Activated CD4-positive, alpha-beta T cell treated with anti-CD3 and anti-CD28 coated beads for 24 hours (primary cell): ENCODE measurements at regions not wholly inside any gene's neighbourhood (a gene's known extent, or its start where the extent isn't known, plus 50 kb on each side); places are given as distances from the start of the nearest gene placed in this dataset.

Experiments
- DNase-seq, 2 donors: peaks; one replicate each; pipeline ENCODE4 v3.0.0-alpha.2; 2020; ENCODE audit warnings: low read depth in 2 of 2

- DNase-seq = no peak
Observed at GRCh38 chr5:56350011-56350596, 117.0 kb upstream of the ANKRD55 start.

- DNase-seq = no peak
Observed at GRCh38 chr5:56349461-56349860, 116.3 kb upstream of the ANKRD55 start.

GRCh38 chr5:56346741-56347535, 113.8 kb upstream of the ANKRD55 start:
- no peak for DNase-seq

GRCh38 chr5:56346044-56346710, 113.0 kb upstream of the ANKRD55 start:
- no peak for DNase-seq

- DNase-seq = no peak
Observed at GRCh38 chr5:56345352-56345751, 112.2 kb upstream of the ANKRD55 start.

- DNase-seq = no peak
Observed at GRCh38 chr5:56344594-56344993, 111.5 kb upstream of the ANKRD55 start.

GRCh38 chr5:56343988-56344387, 110.9 kb upstream of the ANKRD55 start:
- DNase-seq = no peak

- DNase-seq = no peak
Observed at GRCh38 chr5:56342616-56343015, 109.5 kb upstream of the ANKRD55 start.

- no peak for DNase-seq
Observed at GRCh38 chr5:56340196-56340980, 107.3 kb upstream of the ANKRD55 start.

GRCh38 chr5:56339732-56340131, 106.6 kb upstream of the ANKRD55 start:
- no peak for DNase-seq

GRCh38 chr5:56337715-56338319, 104.7 kb upstream of the ANKRD55 start:
- no peak for DNase-seq

- DNase-seq = no peak
Observed at GRCh38 chr5:56335212-56335611, 102.1 kb upstream of the ANKRD55 start.

- no peak for DNase-seq
Observed at GRCh38 chr5:56330806-56331205, 97.7 kb upstream of the ANKRD55 start.

GRCh38 chr5:56330167-56330566, 97.0 kb upstream of the ANKRD55 start:
- no peak for DNase-seq

- DNase-seq = no peak
Observed at GRCh38 chr5:56329652-56330051, 96.5 kb upstream of the ANKRD55 start.

GRCh38 chr5:56328753-56329560, 95.8 kb upstream of the ANKRD55 start:
- no peak for DNase-seq

- peak; percentile 52 to 57 for DNase-seq
Observed at GRCh38 chr5:56327809-56328208, 94.7 kb upstream of the ANKRD55 start.

- no peak for DNase-seq
Observed at GRCh38 chr5:56326770-56327169, 93.6 kb upstream of the ANKRD55 start.

GRCh38 chr5:56326116-56326515, 93.0 kb upstream of the ANKRD55 start:
- DNase-seq = no peak

- DNase-seq = no peak
Observed at GRCh38 chr5:56325039-56325438, 91.9 kb upstream of the ANKRD55 start.

- no peak for DNase-seq
Observed at GRCh38 chr5:56323505-56323904, 90.4 kb upstream of the ANKRD55 start.
